Activated CD4-positive, alpha-beta T cell treated with anti-CD3 and anti-CD28 coated beads for 48 hours (primary cell): ENCODE measurements at regions not wholly inside any gene's neighbourhood (a gene's known extent, or its start where the extent isn't known, plus 50 kb on each side); places are given as distances from the start of the nearest gene placed in this dataset.

Source experiments
- DNase-seq: peaks from one replicate; pipeline ENCODE4 v3.0.0-alpha.2; 2020

- no peak for DNase-seq
Measured at GRCh38 chr11:64457416-64458010, 98.2 kb upstream of the SLC22A11 start.

GRCh38 chr11:64458997-64459396, 96.7 kb upstream of the SLC22A11 start:
- no peak for DNase-seq

GRCh38 chr11:64459609-64460008, 96.1 kb upstream of the SLC22A11 start:
- DNase-seq: no peak

GRCh38 chr11:64461081-64461480, 94.7 kb upstream of the SLC22A11 start:
- DNase-seq: no peak

GRCh38 chr11:64466115-64466718, 89.5 kb upstream of the SLC22A11 start:
- DNase-seq: no peak

GRCh38 chr11:64469288-64469687, 86.5 kb upstream of the SLC22A11 start:
- no peak for DNase-seq

- no peak for DNase-seq
Measured at GRCh38 chr11:64472593-64473455, 82.9 kb upstream of the SLC22A11 start.

GRCh38 chr11:64474680-64475079, 81.1 kb upstream of the SLC22A11 start:
- DNase-seq: no peak

- DNase-seq: no peak
Measured at GRCh38 chr11:64475145-64475544, 80.6 kb upstream of the SLC22A11 start.

- DNase-seq: no peak
Measured at GRCh38 chr11:64476881-64477280, 78.9 kb upstream of the SLC22A11 start.

GRCh38 chr11:64477675-64478074, 78.1 kb upstream of the SLC22A11 start:
- DNase-seq: no peak

- DNase-seq: no peak
Measured at GRCh38 chr11:64482588-64482987, 73.2 kb upstream of the SLC22A11 start.

GRCh38 chr11:64484191-64485022, 71.3 kb upstream of the SLC22A11 start:
- DNase-seq: no peak

GRCh38 chr11:64485074-64485473, 70.7 kb upstream of the SLC22A11 start:
- DNase-seq: no peak

- DNase-seq: peak; percentile 71
Measured at GRCh38 chr11:64489831-64490441, 65.8 kb upstream of the SLC22A11 start.

- DNase-seq: peak; percentile 16
Measured at GRCh38 chr11:64490562-64491216, 65.1 kb upstream of the SLC22A11 start.

- DNase-seq: no peak
Measured at GRCh38 chr11:64492561-64492960, 63.2 kb upstream of the SLC22A11 start.

- DNase-seq: no peak
Measured at GRCh38 chr11:64498136-64498535, 57.6 kb upstream of the SLC22A11 start.

GRCh38 chr11:64499261-64500004, 56.3 kb upstream of the SLC22A11 start:
- no peak for DNase-seq

GRCh38 chr11:64500176-64501013, 55.3 kb upstream of the SLC22A11 start:
- DNase-seq: no peak
